Lower leg skin (tissue), 3 donors: ENCODE measurements at regions not wholly inside any gene's neighbourhood (a gene's known extent, or its start where the extent isn't known, plus 50 kb on each side); places are given as distances from the start of the nearest gene placed in this dataset.

Experiments
- POLR2A ChIP-seq, 2 donors: fragments of 450-650 bp; IDR thresholded peaks; one replicate each; pipeline ENCODE4 v1.6.1; 2016 to 2017; ENCODE audit warnings: antibody characterized with exemption in 2 of 2, mild to moderate bottlenecking in 1 of 2, moderate library complexity in 1 of 2
- TF ChIP-seq, protein P1 (sequence below), 3 donors: fragments of 450-650 bp; IDR thresholded peaks; one replicate each; pipeline ENCODE4 v1.5.1; 2016; ENCODE audit warnings: antibody characterized with exemption in 3 of 3, mild to moderate bottlenecking in 3 of 3, moderate library complexity in 2 of 3

DNA sequence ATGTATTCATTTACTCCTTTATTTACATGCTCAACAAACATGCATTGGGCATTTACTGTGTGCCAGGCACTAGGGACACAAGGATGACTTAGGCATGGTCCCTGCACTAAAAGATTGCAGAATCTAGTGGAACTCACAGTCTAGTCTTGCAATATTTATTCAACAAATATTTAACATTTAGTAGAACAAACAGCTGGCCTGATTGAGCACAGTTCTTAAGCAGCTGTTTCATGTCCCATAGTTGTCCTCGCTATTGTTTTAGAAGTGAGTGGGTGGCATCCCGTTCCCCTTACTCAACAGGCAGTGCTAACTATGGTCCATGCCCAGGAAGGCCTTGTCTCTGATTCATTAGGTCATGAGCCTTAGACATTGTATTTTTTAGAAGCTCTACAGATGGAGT lies 459.9 kb upstream of the CADM1 start:
- TF ChIP-seq POLR2A (IDR thresholded peaks at IDR 0.05): no peak
- TF ChIP-seq, protein P1, sequence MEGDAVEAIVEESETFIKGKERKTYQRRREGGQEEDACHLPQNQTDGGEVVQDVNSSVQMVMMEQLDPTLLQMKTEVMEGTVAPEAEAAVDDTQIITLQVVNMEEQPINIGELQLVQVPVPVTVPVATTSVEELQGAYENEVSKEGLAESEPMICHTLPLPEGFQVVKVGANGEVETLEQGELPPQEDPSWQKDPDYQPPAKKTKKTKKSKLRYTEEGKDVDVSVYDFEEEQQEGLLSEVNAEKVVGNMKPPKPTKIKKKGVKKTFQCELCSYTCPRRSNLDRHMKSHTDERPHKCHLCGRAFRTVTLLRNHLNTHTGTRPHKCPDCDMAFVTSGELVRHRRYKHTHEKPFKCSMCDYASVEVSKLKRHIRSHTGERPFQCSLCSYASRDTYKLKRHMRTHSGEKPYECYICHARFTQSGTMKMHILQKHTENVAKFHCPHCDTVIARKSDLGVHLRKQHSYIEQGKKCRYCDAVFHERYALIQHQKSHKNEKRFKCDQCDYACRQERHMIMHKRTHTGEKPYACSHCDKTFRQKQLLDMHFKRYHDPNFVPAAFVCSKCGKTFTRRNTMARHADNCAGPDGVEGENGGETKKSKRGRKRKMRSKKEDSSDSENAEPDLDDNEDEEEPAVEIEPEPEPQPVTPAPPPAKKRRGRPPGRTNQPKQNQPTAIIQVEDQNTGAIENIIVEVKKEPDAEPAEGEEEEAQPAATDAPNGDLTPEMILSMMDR (IDR thresholded peaks at IDR 0.05): no peak
